CD4-positive, alpha-beta T cell treated with Interleukin-17A for 1 hour (primary cell): ENCODE measurements at regions not wholly inside any gene's neighbourhood (a gene's known extent, or its start where the extent isn't known, plus 50 kb on each side); places are given as distances from the start of the nearest gene placed in this dataset.

Experiments used
- DNase-seq: peaks from one replicate; pipeline ENCODE4 v3.0.0-alpha.2; 2020

GRCh38 chr15:95417761-95418160 is 912.7 kb upstream of the NR2F2 start:
- DNase-seq: no peak

GRCh38 chr15:95422255-95422654 is 908.2 kb upstream of the NR2F2 start:
- no peak for DNase-seq

DNA sequence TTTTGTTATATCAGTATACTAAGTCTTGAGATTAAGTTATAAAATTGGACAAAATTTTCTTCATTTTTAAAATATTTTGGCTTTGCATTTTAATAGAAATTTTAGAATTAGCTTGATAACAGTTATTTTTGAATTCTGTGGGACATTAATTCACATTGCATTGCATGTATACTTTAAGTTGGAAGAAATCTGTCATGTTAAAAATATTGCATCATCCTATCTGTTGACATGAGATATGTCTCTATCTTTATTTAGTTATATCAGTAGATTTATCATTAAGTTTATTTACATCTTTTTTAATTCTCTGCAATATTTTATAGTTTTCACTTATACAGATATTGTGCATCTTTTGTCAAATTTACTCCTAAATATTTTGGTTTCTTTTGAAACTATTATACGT is 904.6 kb upstream of the NR2F2 start:
- DNase-seq: no peak

DNA sequence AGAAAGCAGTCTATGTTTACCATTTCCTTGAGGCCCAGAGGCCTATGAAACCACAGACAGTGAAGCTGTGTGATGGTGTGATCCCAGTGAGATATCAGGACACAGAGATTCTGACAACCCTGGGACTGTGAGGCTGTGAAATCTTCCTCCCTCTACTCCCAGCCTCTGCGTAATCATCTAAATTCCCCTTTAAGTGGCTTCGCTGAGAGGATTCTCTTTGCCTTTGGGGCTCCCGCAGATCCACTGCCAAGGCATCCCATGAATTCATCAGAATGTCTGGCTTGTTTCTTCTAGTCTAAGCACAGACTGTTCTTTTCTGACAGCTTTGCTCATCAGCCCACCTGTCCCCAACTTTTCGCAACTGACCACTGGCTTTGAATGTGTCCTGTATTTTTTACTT is 901.2 kb upstream of the NR2F2 start:
- DNase-seq: no peak

DNA sequence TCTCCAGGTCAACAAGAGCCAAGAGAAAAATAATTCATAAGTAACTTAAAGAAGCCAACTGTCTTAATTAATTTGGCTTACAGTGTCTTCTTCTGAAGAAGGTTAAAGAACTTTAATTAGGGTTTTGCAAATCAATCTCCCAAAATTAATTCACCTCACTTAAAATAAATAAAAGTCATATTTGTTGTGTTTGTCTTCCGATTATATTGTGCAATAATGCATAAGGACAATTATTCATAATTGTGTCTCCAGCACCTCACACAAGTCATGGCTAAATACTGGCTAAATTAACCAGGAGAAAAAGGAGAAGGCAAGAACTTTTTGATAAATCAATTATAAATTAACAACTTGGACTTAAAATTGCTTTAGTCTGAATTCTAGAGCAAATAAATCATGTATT is 899.0 kb upstream of the NR2F2 start:
- DNase-seq: no peak

- DNase-seq: no peak
These were observed 897.6 kb upstream of the NR2F2 start for GRCh38 chr15:95432878-95433405.

DNA sequence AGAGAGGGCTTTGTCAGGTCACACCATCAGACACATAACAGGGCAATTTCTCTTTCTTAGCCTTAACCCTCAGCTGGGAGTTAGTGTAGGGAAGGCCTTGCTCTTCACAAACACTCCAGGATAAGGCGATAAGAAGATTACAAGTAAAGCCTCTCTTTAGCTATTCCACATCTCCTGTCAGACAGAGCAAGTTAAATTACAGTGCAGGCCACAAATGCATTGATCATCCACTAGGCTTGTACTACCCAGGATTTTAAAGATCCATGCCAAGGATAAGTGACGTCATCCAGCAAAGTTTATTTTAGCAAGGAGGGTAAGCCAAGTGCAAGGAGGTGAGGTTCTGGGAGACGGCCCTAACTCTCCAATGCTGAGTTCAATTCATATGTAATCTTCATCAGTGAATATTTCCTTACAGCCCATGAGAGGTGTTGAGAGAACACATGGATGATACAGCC is 890.6 kb upstream of the NR2F2 start:
- no peak for DNase-seq

GRCh38 chr15:95440712-95441111 is 889.8 kb upstream of the NR2F2 start:
- DNase-seq: no peak

DNA sequence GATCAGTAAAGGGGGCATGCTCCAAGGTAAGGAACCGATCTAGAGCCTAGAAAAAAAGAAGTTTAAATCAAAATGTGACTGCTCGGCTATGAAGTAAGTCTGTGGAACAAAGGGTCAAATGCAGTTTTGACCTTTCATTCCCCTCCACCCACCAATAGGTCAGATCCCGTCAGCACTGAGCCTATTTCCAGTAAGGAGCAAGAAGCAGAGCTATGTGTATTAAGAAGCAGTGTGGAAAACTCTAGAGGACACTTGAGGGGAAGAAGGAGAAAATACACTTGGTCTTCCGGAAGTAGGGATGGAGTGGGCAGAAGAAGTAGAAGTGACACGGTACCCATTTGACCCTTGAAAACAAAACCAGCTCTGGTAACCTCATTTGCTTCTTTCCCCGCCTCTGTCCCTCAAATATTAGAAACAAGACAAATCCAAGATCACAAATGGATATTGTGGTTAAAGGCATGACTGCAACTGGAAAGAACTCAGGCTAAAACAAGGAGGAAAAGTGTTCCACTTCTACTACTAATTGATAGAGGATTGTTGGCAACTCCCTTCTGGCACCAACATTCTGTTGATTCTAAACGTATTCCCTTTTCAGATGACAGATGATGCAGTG is 888.3 kb upstream of the NR2F2 start:
- DNase-seq: no peak

- DNase-seq: no peak
These were observed 885.6 kb upstream of the NR2F2 start for GRCh38 chr15:95444860-95445259.

DNA sequence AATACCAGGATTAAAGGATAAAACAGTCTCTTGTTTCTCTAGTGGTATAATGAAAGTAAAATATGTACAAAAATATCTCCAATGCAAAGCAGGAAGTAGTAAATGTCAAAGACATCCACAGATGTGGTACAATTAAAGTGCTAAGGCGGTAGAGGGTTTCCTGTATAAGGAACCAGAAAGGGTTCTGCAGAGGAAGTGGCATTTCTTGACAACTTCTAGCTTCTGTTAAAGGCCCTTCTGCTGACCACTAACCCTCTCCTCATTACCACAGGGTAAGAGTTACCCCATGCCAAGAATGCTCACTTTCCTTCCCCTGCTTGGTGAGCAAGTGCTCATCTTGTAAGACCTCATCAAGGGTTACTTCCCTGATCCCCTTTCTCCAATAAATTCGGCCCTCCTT is 883.6 kb upstream of the NR2F2 start:
- DNase-seq: peak; percentile 56

DNA sequence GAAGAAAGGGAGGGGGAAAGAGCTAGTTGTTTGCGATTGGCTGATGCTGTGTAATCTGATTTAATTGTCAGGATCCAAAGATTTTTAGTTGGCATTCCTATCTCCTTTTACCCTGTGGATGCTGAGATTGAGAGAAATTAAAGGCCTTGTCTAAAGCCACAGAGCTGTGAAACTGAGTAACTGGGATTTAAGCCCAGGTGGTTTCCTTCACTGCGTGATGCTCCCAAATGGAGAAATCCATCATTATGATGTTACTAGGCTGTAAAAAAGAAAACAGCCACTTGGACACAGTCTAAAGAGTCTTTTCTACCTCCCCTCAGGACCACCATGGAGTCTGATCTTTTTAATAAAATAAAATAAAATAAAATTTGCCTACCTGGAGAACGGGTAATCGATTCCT is 883.0 kb upstream of the NR2F2 start:
- DNase-seq: no peak

DNA sequence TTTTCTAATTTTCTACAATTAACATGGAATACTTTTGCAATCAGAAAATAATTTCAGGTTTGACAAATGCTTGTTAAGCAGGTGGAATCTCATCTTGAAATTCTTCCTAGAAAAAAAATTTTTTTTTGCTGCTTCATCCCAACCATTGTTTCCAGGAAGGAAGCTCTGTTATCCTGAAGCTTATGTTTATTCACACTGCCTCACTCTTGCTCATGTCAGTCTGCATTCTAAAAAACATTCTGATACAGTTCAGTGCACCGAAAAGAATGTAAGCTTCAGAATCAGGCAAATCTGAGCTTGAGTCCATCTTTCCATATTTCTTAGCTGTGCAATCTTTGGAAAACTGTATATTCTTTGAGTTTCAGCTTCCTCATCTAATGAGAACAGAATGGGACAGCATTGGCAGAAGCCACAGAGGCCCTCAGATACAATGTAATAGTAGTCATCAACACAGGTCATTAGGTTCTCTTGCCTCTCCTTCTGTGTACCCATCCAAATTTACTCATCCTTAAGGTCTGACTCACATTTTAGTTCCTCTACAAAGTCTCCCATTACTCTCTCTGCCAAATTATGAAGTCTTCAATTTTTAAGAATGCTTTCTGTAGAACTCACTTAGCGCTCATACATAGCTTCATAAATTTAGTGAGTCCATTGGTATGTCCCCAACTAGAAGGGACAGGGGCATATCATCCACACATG is 881.8 kb upstream of the NR2F2 start:
- DNase-seq: no peak

- DNase-seq: no peak
These were observed 881.3 kb upstream of the NR2F2 start for GRCh38 chr15:95449230-95449628.

- no peak for DNase-seq
These were observed 880.1 kb upstream of the NR2F2 start for GRCh38 chr15:95450413-95450812.

DNA sequence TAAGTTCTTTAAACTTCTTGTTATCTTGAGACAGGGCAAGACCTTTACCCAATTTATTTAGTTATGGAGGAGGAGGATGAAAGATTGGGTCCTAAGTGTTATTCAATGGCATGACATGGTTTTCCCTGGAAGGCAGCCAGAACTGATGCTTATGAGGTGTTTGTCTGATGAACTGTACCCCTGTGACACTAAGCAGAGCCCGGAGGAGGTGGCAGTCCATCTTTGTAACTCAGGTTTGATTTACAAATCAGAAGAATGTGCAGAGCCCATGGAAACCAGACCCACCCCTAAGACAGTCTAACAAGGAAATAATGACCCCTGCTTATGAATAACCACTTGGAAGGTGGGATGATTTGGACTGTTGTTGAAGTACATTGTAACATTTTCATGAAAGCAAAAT is 878.6 kb upstream of the NR2F2 start:
- DNase-seq: no peak

DNA sequence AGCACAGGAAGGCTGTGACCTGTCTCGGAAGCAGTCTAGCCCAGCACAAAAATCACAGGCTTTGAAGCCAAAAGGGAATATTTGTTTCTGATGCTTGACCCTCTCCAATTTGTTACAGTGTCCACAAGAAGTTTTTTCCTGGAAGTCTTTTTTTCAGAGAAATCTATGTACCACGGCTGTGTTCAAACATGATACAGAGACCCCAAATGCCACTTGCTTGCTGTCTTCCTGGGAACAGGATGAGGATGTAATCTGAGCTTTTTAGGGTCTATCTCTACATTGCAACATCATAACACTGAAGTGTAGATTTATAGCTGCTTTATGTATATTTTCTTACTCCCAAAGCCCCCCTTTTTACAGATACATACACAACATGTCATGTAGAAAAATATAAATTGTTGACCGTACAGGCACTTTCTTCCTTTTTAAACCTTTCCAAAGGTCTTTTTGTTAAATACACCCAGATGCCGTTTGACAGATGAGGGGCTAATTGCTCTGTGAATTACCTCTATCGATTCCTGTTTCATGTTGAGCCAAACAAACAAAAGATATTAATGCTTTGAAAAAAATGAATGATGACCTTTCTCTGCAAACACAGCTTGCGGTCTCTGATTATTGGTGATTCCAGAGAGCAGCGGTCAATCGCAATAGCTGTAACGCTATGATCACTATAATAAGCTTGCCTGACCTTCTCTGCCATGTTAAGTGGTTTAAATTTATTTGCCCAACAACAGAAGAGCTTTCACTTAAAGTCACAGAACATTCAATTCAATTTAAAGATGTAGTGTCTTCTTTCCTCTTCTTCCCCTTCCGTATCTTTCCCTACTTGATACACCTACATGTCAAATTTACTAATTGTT is 875.9 kb upstream of the NR2F2 start:
- DNase-seq: no peak

GRCh38 chr15:95457520-95457919 is 873.0 kb upstream of the NR2F2 start:
- no peak for DNase-seq

GRCh38 chr15:95458721-95459120 is 871.8 kb upstream of the NR2F2 start:
- DNase-seq: no peak

GRCh38 chr15:95459273-95459672 is 871.2 kb upstream of the NR2F2 start:
- no peak for DNase-seq

- no peak for DNase-seq
These were observed 866.0 kb upstream of the NR2F2 start for GRCh38 chr15:95464509-95464908.

DNA sequence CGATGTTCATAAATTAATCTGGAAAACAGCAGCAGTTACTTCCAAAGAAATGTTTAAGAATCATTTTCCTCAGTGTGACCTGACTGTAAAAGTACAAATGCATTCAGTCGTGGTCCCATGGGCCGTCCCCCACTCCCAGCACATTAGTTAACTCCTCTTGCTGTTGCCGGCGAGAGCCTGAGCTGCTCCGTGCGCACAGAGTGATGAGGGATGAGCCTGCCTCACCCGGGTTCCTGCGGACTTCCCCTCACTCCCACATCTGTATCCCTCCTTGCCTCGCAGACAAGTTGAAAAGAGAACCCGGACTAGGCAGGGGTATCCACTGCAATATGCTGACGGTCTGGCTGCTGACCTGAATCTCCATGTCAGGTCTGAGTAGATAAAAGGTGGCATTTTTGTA is 861.7 kb upstream of the NR2F2 start:
- DNase-seq: no peak

- no peak for DNase-seq
These were observed 861.0 kb upstream of the NR2F2 start for GRCh38 chr15:95469496-95470000.

DNA sequence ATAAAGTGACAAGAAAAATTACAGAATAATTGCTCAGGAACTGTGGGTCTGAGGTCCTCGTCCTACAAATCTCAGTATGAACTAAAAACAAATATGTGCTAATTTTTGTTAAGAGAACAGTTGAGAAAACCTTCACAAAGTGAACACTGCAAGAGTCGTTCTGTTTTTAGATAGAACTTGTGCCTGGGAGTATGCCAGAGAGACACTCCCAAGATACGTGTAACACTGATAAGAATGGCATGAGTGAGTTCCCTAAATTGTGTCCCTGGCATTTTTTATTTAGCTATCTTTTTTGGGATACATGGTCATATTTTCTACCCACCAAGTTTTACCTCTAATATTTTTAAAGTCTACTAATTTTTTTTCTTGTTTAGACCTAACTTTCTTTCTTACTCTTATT is 860.0 kb upstream of the NR2F2 start:
- no peak for DNase-seq
